ENCODE measurements at regions not wholly inside any gene's neighbourhood (a gene's known extent, or its start where the extent isn't known, plus 50 kb on each side); places are given as distances from the start of the nearest gene placed in this dataset.
"Not testable (repeated sequence)": the region's sequence is repeated elsewhere in the genome, so short reads cannot be mapped to it uniquely, and the experiment has no call there.

DNA sequence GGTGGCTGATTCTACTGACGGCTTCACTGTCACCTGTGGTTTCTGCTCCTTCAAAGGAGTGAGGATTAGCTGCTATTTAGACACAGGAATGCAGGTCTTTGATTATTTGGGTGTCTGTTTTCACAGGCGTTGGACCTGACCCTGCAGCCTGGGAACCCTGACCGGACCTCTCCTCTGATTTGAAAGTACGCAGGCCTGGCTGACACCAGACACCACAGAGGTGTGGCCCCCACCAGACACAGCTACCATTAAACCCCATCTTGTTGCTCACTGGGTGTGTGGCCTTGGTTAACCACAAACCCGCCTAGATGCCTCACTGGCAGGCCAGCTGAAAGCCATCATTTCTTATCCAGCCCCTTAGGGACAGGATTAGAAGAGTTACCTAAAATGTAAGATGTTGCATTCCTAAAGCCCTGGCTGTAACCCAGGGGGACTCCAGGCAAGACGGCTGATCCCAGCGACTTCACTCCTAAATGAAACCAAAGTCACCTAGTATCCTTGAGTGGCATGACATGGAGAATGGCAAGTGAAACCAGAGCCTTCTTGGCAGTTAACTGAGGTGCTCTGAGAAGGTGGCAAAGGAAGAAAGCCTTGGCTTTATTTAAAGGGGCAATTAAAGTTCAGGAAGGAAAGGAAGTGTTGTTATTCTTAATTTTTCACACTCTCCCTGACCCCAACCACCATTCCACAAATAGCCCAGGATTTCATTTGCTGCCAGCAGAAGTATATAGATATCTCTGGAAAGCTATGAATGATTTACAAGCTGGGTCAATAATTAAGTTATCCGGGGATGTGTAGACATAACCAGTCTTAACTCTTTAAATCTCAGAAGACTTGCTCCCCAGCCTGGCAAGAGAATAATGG lies 169.9 kb downstream of the QRSL1 start:
- DNase-seq (ENCODE audit: low spot score) = no peak

DNA sequence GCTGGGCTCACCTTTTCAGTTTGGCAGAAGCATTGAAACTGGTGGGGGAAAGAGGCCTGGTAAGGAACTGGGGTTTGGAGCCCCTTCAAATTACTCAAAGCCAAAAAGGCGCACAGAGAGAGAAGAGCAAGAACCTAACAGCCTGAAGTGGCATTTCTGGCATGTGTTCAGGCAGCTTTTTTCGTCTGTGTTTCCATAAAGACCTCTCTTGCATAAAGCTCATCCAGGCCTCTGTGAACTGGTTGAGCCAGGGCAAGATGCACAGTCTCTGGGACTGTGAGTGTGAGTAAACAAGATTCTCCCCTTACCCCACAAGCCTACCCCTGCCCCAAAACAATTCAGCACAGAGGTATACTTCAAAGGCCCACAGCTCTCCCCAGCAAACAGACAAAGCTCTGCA lies 167.8 kb downstream of the QRSL1 start:
- DNase-seq (ENCODE audit: low spot score) = no peak

DNA sequence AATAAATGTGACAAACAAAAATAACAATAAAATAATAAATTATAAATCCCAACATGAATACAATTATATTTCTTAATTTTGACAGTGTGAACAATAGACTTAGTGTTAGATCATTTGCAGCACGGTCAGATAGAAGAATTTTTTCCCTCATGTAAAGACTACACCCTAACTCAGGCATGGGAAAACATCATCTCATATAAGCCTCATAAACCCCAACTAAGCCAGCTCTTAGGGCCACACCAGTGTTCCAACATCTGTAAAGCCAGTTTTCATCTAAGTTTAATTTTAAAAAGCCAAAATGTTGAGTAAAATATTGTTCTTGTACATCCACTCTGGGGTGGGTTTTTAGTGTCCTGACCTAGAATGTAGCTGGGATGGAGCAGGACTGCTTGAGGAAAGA lies 167.4 kb downstream of the QRSL1 start:
- DNase-seq (ENCODE audit: low spot score) = no peak

DNA sequence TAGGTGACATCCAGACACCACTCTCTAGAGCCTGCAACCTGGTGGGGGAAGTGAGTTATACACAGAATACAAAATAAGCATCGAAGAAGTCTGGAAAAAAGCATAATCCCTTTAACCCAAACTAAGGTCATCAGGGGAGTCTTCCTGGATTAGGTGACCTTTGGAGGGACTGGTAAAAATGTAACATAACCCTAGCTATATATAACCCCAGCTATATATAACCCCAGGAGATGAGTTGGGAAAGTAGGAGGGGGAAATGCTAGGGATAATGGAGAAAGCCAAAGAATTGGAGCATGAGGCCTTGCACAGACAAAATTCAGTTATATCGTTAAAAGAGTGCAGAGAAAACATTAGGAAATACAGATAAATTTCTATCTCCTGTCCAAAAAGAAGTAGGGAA lies 164.8 kb downstream of the QRSL1 start:
- DNase-seq (ENCODE audit: low spot score) = no peak

DNA sequence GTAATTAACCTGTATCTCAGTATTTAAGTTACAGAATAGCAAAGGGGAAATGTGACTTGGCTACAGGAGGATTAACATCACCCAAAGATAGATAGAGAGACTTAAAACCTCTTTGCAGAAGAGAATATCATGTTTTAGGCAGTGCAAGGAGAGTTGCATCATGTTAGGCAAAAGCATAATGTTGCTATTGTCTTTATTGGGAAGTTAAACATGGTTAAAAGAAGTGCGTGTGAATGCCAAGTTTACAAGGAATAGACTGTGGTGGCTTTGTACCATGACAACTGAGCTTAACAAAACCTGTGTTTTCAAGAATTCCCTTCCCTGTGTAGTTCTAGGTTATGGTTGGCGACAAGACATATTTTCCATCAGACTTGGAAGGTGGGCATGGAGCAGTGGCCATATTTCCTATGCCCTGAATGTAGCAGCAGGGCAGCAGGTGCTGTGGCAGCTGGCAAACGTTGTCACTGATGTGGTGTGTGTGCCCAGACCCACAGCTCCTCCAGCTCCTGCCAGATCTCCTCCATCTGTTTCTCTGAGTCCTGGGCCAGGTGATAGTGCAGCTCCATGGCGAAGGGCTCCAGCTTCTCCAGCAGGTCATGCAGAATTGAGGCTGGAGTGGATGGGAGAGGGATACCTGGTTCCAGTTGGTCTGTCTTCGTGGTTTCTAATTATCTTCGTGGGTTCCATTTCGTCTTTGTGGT lies 163.3 kb downstream of the QRSL1 start:
- no peak for DNase-seq (ENCODE audit: low spot score)

DNA sequence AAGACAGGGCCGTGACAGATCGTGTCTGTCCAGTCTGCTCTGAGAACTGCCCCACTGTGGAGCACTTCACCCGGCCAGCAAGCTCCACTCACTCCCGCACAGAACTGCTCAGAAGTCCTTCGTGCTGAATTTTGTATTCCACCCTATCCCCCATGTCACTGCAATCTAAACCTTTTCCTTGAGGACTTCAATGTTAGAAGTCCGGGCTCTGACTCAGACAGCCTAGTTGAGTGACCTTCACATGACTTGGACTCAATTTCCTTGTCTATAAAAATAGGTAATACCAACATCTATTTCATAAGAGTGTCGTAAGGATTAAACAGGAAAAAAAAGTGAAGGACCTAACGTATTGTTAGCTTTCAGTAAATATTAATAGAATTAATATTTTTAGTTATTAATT lies 161.6 kb downstream of the QRSL1 start:
- no peak for DNase-seq (ENCODE audit: low spot score)

DNA sequence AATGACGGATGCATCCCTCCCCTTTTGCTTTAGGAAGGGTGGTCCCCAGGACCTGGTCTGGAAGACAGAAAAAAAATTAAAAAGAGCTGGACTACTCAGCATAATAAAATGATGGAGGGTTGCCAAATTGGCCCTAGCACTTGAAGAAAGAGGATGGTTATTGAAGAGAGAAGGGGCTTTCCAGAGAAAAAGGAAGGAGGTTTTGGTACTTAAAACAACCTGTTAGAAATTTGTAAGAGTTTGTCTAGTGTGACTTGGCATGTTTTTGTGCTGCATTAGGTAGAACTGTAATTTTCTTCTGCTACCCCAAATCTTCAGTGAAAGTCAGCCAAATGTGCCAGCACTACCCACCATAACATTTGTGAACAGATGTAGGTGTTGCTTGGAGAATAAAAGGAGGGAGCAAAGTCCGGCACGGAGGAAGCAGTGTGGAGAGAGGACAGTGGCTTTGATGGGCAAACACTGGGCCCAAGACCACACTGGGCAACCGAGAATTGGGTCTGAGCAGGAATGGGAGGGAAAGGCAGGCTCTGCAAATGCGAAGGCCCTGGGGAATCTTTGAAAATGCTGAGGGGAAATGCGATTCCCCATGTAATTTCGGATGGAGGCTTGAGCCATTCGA lies 160.9 kb downstream of the QRSL1 start:
- DNase-seq (ENCODE audit: low spot score) = no peak

DNA sequence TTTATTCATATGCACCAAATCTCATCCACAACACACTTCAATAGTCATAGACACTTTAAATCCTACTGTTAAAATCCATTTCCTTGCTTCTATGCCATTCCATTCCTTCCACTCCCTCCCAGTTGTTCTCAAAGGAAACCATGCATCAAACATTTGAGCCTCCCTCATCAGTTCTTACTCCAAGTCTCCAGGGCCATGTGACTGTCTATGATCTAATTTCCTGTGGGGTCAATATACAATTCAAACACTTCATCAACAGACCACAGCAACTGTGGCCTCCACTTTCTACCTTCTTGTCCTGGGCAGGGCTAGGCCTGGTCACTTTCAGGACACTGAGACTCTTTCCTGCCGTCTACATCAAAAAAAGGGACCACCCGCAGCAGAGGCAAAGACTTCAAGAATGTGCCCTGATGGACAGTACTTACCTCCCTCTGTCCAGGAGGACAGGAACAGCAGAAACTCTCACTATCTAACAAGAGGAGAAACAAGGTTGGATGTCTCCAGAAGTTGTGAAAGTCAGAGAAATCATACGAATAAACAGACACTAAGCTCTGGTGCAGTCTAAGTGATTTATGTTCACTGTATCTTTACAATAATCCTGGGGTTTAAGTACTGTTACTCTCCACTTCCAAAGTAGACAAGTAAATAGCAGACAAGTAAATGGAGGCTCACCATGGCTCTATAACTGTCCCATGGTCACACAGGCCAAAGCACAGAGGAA lies 160.2 kb downstream of the QRSL1 start:
- DNase-seq (ENCODE audit: low spot score) = no peak

DNA sequence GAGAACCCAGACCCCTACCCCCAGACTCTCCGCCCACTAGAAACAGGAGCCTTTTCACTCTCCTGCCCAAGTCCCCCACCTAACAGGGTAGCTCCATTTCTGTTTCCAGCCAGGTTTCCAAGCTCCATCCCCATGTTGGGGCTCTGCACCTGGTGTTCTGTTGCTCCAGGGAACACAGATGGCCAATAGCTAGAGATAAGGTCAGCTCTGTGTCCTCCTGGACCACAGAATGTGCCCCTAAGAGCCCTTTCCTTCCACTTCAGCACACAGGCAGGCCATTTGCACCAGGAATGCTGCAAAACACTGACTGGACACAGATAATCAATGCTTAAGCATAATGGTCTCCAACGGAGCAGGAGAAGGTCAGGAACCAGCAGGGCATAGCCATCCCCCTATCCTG lies 159.4 kb downstream of the QRSL1 start:
- DNase-seq (ENCODE audit: low spot score) = no peak

DNA sequence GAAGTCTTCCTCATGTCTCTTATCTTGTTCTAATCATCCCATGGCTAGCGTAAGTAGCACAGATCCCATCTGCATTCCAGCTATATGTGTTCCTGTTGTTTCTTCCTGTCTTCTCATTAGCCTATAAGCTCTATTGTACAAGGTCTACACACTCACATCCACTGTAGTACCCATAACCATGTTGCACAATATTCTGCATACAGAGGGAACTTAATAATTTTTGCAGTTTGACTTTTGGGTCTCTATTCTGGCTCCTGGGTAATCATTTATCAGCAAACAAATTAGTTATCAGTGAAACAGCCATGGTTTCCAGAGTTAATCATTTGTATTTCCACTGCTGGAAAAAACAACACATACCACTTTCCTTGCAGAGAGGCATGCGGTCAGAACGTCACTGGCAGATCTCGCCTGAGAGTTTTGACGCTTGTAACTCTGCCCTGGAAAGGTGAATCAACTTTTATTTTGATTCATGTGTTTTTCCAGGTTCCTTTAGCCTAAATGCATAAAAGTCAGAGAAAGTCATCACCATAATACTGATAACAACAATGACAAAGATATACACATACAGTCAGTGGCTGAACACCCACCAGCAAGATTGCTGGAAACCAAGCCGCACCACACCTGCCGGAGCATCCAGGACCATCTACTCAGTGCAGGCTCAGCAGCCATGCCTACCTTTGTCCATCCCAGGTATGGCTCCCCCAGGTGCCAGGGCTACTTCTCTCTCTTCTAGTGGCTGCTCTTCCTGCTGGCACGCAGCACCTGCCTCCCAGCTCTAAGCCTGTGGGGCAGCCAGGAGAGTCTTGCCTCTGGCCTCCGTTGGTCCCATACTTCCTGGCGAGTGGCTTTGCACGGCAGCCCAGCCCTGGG lies 158.2 kb downstream of the QRSL1 start:
- no peak for DNase-seq (ENCODE audit: low spot score)

DNA sequence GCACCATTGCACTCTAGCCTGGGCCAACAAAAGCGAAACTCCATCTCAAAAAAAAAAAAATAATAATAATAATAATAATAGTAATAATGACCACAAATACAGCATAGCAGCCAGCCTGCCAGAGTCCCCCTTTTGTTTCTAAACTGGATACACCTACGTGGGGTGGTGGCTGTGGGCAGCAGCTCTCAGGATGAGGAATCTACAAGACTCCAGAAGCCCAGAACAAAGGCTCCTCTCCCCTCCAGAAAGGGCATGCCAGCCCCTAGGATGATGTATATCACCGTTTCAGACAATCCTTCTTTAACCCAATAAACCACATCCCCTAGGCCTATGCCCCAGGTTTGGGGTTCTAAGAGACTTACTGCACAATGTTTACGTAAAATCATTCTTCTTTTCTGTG lies 155.9 kb downstream of the QRSL1 start:
- no peak for DNase-seq (ENCODE audit: low spot score)

DNA sequence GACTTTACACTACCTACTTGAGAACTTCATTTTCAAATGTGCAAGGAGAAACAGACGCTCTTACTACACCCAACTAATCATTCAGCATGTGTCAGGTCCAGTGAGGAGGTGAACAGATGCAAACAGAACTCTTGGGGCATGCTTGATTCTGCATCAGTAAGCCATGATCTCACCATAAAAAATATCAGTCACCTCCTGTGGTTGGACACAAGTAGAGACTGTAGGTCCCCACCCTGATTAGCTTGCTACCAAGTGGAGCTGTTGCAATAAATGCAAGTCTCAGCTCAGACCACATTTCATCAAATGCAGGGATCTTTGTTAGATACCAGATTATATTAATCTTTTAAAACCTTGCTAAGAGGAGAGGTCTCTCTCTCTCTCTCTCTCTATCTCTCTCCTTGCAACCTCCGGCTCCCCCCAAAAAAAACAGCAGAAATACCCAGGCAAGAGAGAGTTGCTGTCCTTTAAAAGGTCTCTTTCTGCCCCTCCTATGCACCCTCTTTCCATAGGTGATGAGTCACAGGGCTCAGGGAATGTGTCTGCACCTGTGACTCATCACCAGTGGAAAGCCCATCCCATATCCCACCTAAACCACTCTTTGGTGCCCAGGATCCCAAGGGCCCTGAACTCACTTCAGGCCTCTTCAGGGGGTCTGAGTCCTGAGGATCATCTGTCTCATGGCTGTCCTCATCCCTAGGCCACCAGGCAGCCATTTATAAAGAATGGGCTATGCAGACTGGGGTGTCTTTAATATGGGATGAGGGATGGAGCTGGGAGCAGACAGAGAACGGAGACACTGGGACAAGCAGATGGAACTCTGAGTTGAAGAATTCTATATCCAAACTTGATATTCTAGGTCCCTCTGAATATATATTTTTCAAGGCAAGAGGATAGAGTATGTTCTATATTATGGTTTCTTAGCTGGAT lies 154.5 kb downstream of the QRSL1 start:
- no peak for DNase-seq (ENCODE audit: low spot score)

DNA sequence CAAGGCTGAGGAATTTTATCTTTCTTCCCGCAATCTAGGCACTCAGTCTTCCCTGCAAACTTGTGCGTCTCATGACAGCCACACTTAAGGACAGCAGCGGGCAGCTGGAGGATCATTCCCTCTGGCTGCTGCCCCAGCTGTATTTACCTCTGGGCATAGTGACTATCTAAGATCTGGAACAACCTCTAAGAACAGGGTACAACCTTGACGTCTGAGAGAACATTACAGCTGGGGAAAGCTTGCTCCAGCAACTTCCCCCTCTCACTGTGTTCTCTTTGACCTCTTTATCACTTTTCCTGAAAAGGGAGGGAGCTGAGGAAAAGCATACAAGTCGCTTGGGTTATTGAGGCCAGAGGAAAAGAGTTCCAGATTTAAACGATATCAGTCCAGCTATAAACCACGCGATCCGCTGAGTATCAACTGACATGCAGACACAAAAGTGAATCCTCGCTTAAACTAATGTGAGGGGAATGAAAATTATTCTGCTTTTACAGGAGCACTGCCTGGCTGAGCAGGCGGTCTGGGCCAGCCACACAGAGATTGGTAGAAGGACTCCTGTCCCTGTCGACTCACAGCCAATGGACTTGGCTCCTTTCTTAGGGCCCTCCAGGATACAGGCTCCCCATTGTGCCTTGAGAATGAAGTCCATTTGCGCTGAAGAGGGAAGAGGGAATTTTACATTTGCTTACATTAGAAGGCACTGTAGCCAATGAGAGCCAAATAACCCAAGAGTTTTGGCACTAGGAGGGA lies 153.3 kb downstream of the QRSL1 start:
- no peak for DNase-seq (ENCODE audit: low spot score)

DNA sequence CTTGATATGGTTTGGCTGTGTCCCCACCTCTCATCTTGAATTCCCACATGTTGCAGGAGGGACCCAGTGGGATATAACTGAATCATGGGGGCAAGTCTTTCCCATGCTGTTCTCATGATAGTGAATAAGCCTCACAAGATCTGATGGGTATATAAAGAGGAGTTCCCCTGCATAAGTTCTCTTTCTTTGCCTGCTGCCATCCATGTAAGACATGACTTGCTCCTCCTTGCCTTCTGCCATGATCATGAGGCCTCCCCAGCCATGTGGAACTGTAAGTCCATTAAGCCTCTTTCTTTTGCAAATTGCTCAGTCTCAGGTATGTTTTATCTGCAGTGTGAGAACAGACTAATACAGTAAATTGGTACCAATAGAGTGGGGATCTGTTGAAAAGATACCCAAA lies 150.2 kb downstream of the QRSL1 start:
- not testable (repeated sequence) for DNase-seq (ENCODE audit: low spot score)

DNA sequence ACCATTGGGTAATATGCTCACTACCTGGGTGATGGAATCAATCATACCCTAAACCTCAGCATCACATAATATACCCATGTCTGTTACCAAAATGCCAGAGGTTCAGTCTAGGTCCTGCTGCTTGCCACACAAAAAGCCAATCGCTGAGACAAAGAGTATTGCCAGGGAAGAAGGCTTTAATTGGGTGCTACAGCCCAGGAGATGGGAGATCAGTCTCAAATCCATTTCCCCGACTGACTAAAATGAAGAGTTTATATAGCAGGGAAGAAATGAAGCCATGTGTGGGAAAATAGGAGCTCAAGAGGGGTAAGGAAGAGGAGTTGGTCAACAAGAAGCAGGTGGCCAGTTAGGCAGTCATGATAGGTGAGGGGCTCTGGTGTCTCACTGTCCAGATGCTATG lies 149.6 kb downstream of the QRSL1 start:
- no peak for DNase-seq (ENCODE audit: low spot score)

DNA sequence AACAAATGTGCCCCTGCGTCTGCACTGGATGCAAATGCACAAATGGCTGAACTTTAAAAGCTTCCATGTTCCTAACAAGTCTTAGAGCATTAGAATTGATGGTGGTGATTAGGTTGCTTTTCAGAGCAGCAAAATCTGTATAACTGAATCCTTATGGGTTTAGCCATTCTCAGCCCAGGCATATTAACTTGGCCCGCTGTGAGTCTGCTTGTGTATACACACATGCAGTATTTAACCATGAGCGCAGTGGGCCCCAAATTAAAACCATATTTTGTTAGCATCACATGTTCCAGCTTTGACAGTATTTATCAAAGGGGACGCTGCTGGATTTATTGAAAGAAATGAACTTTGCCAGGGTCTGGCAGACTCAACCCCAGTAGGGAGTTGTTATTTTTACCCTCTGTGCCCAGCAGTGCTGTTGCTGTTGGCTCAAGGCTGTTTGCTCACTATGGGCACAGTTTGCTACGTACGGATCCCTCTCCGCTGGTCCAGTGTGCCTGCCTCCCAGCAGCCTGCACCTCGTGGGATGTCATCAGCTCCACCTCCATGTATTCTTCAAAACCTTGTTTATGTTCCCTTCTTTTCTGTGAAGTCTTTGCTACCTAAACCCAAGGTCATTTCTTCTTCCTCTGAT lies 144.7 kb downstream of the QRSL1 start:
- no peak for DNase-seq (ENCODE audit: low spot score)

DNA sequence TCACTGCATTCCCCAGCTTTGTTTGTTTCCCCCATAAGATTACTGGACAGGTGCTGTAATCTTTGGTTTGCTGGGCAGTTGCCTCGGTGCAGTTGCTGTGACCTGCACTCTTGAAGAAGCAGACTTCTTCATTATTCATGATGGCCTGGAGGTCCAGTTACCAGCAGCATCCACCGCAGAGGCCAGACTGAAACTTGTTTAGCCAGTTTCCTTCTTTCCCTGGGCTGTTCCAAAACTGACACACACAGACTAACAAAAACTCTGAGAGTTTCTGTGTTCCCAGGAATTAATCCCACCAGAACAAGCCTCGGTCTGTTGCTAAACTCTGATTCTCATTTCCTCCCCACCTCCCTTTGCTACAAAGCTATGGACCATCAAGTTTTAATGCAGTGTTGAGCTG lies 144.1 kb downstream of the QRSL1 start:
- no peak for DNase-seq (ENCODE audit: low spot score)

DNA sequence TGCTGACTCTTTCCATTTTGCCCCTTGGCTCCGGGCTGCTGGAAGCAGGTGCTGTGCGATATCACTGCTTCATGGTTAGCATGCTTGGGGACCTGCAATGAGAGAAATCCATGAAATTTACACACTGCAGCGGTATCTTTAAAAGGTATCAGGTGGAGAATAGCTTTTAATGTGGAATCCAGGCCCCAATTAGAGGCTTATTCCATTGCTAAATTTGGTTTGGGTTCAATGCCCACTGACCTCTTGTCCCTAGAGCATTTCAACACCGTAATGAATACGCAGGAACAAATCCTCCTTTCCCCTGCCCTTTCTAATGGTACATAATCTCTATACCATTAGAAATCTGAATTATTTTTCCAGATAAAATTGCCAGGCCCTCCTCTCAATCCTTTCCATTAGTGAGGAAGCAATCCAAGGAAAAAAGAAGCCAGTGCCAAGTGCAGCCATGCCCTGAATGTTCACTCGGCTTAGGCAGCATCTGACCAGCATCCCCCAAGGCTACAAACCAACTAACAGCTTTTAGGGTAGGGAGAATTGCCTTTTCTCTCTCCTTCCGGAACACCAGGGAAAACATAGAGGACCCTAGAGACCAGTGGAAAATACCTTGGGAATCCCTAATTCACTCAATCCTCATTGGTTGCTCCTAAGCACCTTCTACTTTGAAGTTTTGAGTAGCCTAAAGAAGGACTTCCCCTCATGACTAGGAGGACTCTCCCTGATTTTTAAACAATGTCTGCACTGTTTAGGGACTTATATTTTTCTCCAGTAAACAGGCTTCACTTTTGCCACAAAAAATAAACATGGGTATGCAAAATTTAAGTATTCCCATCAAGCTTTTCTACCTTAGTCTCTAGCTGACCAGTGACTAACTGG lies 143.1 kb downstream of the QRSL1 start:
- no peak for DNase-seq (ENCODE audit: low spot score)
